ENCODE measurements at regions not wholly inside any gene's neighbourhood (a gene's known extent, or its start where the extent isn't known, plus 50 kb on each side); places are given as distances from the start of the nearest gene placed in this dataset.

GRCh38 chr2:60234274-60234986 is 319.0 kb downstream of the BCL11A start:
- TF ChIP-seq, protein P1, sequence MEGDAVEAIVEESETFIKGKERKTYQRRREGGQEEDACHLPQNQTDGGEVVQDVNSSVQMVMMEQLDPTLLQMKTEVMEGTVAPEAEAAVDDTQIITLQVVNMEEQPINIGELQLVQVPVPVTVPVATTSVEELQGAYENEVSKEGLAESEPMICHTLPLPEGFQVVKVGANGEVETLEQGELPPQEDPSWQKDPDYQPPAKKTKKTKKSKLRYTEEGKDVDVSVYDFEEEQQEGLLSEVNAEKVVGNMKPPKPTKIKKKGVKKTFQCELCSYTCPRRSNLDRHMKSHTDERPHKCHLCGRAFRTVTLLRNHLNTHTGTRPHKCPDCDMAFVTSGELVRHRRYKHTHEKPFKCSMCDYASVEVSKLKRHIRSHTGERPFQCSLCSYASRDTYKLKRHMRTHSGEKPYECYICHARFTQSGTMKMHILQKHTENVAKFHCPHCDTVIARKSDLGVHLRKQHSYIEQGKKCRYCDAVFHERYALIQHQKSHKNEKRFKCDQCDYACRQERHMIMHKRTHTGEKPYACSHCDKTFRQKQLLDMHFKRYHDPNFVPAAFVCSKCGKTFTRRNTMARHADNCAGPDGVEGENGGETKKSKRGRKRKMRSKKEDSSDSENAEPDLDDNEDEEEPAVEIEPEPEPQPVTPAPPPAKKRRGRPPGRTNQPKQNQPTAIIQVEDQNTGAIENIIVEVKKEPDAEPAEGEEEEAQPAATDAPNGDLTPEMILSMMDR (IDR thresholded peaks at IDR 0.05): no peak
- TF ChIP-seq POLR2A (IDR thresholded peaks at IDR 0.05): no peak
